ENCODE measurements at regions not wholly inside any gene's neighbourhood (a gene's known extent, or its start where the extent isn't known, plus 50 kb on each side); places are given as distances from the start of the nearest gene placed in this dataset.

DNA sequence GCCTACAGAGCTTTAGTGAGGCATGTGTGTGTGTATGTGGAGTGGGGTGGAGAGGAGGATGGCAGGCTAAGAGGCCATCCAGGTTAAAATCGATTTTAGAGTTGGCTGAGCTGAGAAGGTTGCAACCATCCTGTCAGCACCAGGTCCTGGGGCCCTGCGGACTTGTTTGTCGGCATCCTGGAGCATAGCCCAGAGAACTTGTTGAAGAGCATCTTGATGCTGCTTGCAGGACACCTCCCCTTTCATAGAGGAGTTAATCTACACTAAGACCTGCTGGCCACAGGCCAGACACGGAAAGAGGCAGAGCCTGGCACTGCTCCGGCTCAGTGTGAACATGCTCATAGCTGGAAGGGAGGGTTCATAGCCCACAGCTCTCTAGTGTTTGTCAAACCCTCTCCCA is 72.1 kb upstream of the RGPD5 start:
- no peak for TF ChIP-seq POLR2A (IDR thresholded peaks at IDR 0.05)
- TF ChIP-seq, protein P1, sequence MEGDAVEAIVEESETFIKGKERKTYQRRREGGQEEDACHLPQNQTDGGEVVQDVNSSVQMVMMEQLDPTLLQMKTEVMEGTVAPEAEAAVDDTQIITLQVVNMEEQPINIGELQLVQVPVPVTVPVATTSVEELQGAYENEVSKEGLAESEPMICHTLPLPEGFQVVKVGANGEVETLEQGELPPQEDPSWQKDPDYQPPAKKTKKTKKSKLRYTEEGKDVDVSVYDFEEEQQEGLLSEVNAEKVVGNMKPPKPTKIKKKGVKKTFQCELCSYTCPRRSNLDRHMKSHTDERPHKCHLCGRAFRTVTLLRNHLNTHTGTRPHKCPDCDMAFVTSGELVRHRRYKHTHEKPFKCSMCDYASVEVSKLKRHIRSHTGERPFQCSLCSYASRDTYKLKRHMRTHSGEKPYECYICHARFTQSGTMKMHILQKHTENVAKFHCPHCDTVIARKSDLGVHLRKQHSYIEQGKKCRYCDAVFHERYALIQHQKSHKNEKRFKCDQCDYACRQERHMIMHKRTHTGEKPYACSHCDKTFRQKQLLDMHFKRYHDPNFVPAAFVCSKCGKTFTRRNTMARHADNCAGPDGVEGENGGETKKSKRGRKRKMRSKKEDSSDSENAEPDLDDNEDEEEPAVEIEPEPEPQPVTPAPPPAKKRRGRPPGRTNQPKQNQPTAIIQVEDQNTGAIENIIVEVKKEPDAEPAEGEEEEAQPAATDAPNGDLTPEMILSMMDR (IDR thresholded peaks at IDR 0.05 in 8 of 11, conservative IDR thresholded peaks at IDR 0.05 in 3 of 11): no peak
